Adrenal gland (tissue), 9 donors: ENCODE measurements at regions not wholly inside any gene's neighbourhood (a gene's known extent, or its start where the extent isn't known, plus 50 kb on each side); places are given as distances from the start of the nearest gene placed in this dataset.

Experiments used
- DNase-seq, 7 donors: peaks; one replicate each; pipeline ENCODE4 v3.0.0-alpha.2; 2019 to 2020
- H3K27ac ChIP-seq, 5 donors: fragments of 200-600 bp; sonication (generic) in 4 of 5; 1 replicate in 3 of 5; 2 replicates in 2 of 5; pipeline versions ENCODE4 v1.5.1 to v1.8.0; 2016 to 2020; ENCODE audit warnings: mild to moderate bottlenecking in 1 of 5
- H3K27me3 ChIP-seq: fragments of 200-600 bp; 2 replicates; pipeline ENCODE4 v1.8.0; 2021
- H3K36me3 ChIP-seq, 2 donors: fragments of 200-600 bp; replicated peaks in 1 of 2; 1 replicate in 1 of 2; 2 replicates in 1 of 2; pipeline versions ENCODE4 v1.5.1 to v1.8.0; 2018 to 2022
- H3K4me1 ChIP-seq, 2 donors: fragments of 200-600 bp; replicated peaks in 1 of 2; 1 replicate in 1 of 2; 2 replicates in 1 of 2; pipeline versions ENCODE4 v1.5.1 to v1.8.0; 2018 to 2021
- H3K4me3 ChIP-seq, 4 donors: fragments of 200-600 bp; sonication (generic) in 3 of 4; one replicate each; pipeline ENCODE4 v1.5.1; 2016 to 2018
- H3K9me3 ChIP-seq, 3 donors: fragments of 200-600 bp; sonication (generic) in 1 of 3; replicated peaks in 1 of 3; 1 replicate in 2 of 3; 2 replicates in 1 of 3; pipeline versions ENCODE4 v1.5.1 to v1.8.0; 2016 to 2021
- CTCF ChIP-seq, 6 experiments: fragments of 450-650 bp in 4 of 6; fragments of 200-600 bp in 2 of 6; sonication (generic) in 1 of 6; IDR thresholded peaks; 1 replicate in 5 of 6; 2 replicates in 1 of 6; pipeline versions ENCODE4 v1.5.1 to v1.8.0; 2016 to 2021; ENCODE audit warnings: antibody characterized with exemption in 6 of 6, mild to moderate bottlenecking in 2 of 6, moderate library complexity in 1 of 6
- POLR2A ChIP-seq, 2 donors: fragments of 450-650 bp; IDR thresholded peaks; one replicate each; pipeline ENCODE4 v1.6.1; 2017; ENCODE audit warnings: antibody characterized with exemption in 2 of 2, mild to moderate bottlenecking in 2 of 2, moderate library complexity in 1 of 2
- WGBS, 4 donors: extraction: QIAGEN DNeasy Blood & Tissue Kit in 2 of 4; methylation state at CpG; one replicate each; pipeline versions ENCODE4 v1.1.5 to v1.1.7; 2013 to 2017; 5-methylcytosine and 5-hydroxymethylcytosine counted together
- intact Hi-C, 2 donors: fragments of 100-400 bp; cut with DNase I; formaldehyde crosslinking; loops; one replicate each; pipeline versions ENCODE4 v1.14.1 to v1.15.0; 2022 to 2023
- donor health status: healthy with polysubstance abuse.
- donor health status: Bipolar disorder and iron deficiency.
- donor health status: DM: yes; HTN: yes; CAD: no.
- donor health status: DM: no; HTN: no; CAD: no.
- donor health status: DM: no; HTN: no; CAD: no.

- no peaks in the 10 kb centered on the region for H3K9me3 ChIP-seq
- H3K36me3 ChIP-seq, result no peaks in the 10 kb centered on the region
- 71 to 92% (median 74%) methylated on average over 5 of the region's 5 CpGs for whole genome bisulfite sequencing, 4 donors
- no peak overlapping the region for H3K4me3 ChIP-seq
- DNase-seq, result no peak
- no peak overlapping the region for H3K27ac ChIP-seq
- H3K27me3 ChIP-seq, result no peaks in the 10 kb centered on the region
- TF ChIP-seq POLR2A (IDR thresholded peaks at IDR 0.05) (no peak), CTCF (IDR thresholded peaks at IDR 0.05) (no peak)
- intact Hi-C loops, result no loop called here
- H3K4me1 ChIP-seq, result peaks cover 0 to 10% of the 10 kb centered on the region in 2 donors
Observed at GRCh38 chr21:39084979-39085729, 98.1 kb downstream of the PSMG1 start.

GRCh38 chr21:39084073-39084472 is 99.2 kb downstream of the PSMG1 start:
- Histone ChIP-seq H3K36me3 (no peaks in the 10 kb centered on the region), H3K27me3 (no peaks in the 10 kb centered on the region), H3K4me3 (no peak overlapping the region), H3K4me1 (peaks cover 0 to 10% of the 10 kb centered on the region in 2 donors), H3K9me3 (no peaks in the 10 kb centered on the region), H3K27ac (no peak overlapping the region)
- intact Hi-C loops, result no loop called here
- no peak for DNase-seq
- TF ChIP-seq CTCF (IDR thresholded peaks at IDR 0.05) (no peak), POLR2A (IDR thresholded peaks at IDR 0.05) (no peak)
- 46 to 80% (median 74%) methylated on average over 1 to 4 of the region's 4 CpGs for WGBS, 4 donors

- intact Hi-C loops, result no loop called here
- Histone ChIP-seq H3K9me3 (no peaks in the 10 kb centered on the region), H3K27ac (peak overlapping the region in 2 of 5 donors; percentile 57 to 58), H3K36me3 (no peaks in the 10 kb centered on the region), H3K4me3 (no peak overlapping the region), H3K27me3 (no peaks in the 10 kb centered on the region), H3K4me1 (peaks cover 0 to 5% of the 10 kb centered on the region in 2 donors)
- no peak for DNase-seq
- 48 to 64% (median 54%) methylated on average over 10 to 11 of the region's 11 CpGs for WGBS, 4 donors
- TF ChIP-seq CTCF (IDR thresholded peaks at IDR 0.05), result no peak
- no peak for TF ChIP-seq POLR2A (IDR thresholded peaks at IDR 0.05)
Observed at GRCh38 chr21:39083377-39084008, 99.8 kb downstream of the PSMG1 start.

GRCh38 chr21:39082656-39083376 is 100.4 kb downstream of the PSMG1 start:
- DNase-seq, result no peak
- intact Hi-C loops, result no loop called here
- H3K27me3 ChIP-seq, result no peaks in the 10 kb centered on the region
- no peak overlapping the region for H3K4me3 ChIP-seq
- peak overlapping the region in 2 of 5 donors; percentile 57 to 58 for H3K27ac ChIP-seq
- TF ChIP-seq CTCF (IDR thresholded peaks at IDR 0.05) (no peak), POLR2A (IDR thresholded peaks at IDR 0.05) (no peak)
- no peaks in the 10 kb centered on the region for H3K9me3 ChIP-seq
- no peaks in the 10 kb centered on the region for H3K4me1 ChIP-seq
- WGBS, 4 donors, result 50 to 87% (median 68%) methylated on average over 8 to 24 of the region's 24 CpGs
- H3K36me3 ChIP-seq, result no peaks in the 10 kb centered on the region
